CD4-positive, alpha-beta memory T cell (primary cell): ENCODE measurements at regions not wholly inside any gene's neighbourhood (a gene's known extent, or its start where the extent isn't known, plus 50 kb on each side); places are given as distances from the start of the nearest gene placed in this dataset.

Experiments
- CTCF ChIA-PET: fragments of 350-600 bp; sonication (Branson Sonifier 250); formaldehyde crosslinking; loops from one replicate; lab custom pipeline; 2021; ENCODE audit warnings: inconsistent platforms; ENCODE audit not compliant: partially characterized antibody; lab: Charles Lee
- POLR2A ChIA-PET: fragments of 350-600 bp; sonication (Branson Sonifier 250); formaldehyde crosslinking; loops from one replicate; lab custom pipeline; 2021; ENCODE audit not compliant: partially characterized antibody; lab: Charles Lee
- DNase-seq, 5 donors: peaks; one replicate each; pipeline versions ENCODE4 v3.0.0 to v3.0.0-alpha.2; 2020 to 2022; ENCODE audit warnings: mixed read lengths in 1 of 5
- H3K27ac ChIP-seq: one replicate; pipeline ENCODE4 v1.7.0; 2013; ENCODE audit warnings: low read depth, low read length
- H3K27me3 ChIP-seq: 2 replicates; pipeline ENCODE4 v1.7.0; 2013; ENCODE audit warnings: mild to moderate bottlenecking, low read length, moderate library complexity; ENCODE audit not compliant: insufficient read depth
- H3K36me3 ChIP-seq: 2 replicates; pipeline ENCODE4 v1.7.0; 2013; ENCODE audit warnings: mild to moderate bottlenecking, low read length, moderate library complexity; ENCODE audit not compliant: insufficient read depth
- H3K4me1 ChIP-seq: 2 replicates; pipeline ENCODE4 v1.7.0; 2013; ENCODE audit warnings: mild to moderate bottlenecking, low read length, moderate library complexity; ENCODE audit not compliant: insufficient read depth
- H3K4me3 ChIP-seq, 2 donors: one replicate each; pipeline ENCODE4 v1.7.0; 2013; ENCODE audit warnings: low read length in 2 of 2, mild to moderate bottlenecking in 1 of 2
- H3K9me3 ChIP-seq, 2 donors: one replicate each; pipeline ENCODE4 v1.7.0; 2013; ENCODE audit warnings: low read length in 2 of 2, control low read depth in 1 of 2; ENCODE audit not compliant: control insufficient read depth in 1 of 2
- H3K27ac Mint-ChIP-seq, 7 donors: one replicate each; pipeline ENCODE4 v1.8.0; 2020 to 2021; ENCODE audit warnings: mixed read lengths in 7 of 7, mild to moderate bottlenecking in 6 of 7, inconsistent platforms in 3 of 7, moderate library complexity in 3 of 7
- H3K27me3 Mint-ChIP-seq, 2 donors: one replicate each; pipeline ENCODE4 v1.8.0; 2020 to 2021; ENCODE audit warnings: mixed read lengths in 2 of 2
- H3K36me3 Mint-ChIP-seq, 2 donors: one replicate each; pipeline ENCODE4 v1.8.0; 2020 to 2021; ENCODE audit warnings: mixed read lengths in 2 of 2, inconsistent platforms in 1 of 2, mild to moderate bottlenecking in 1 of 2
- H3K4me1 Mint-ChIP-seq, 4 donors: one replicate each; pipeline ENCODE4 v1.8.0; 2020 to 2021; ENCODE audit warnings: mixed read lengths in 4 of 4, mild to moderate bottlenecking in 1 of 4
- H3K4me3 Mint-ChIP-seq, 8 donors: one replicate each; pipeline ENCODE4 v1.8.0; 2020 to 2021; ENCODE audit warnings: mixed read lengths in 8 of 8, mild to moderate bottlenecking in 7 of 8, moderate library complexity in 6 of 8, inconsistent platforms in 3 of 8
- H3K9me3 Mint-ChIP-seq, 8 donors: one replicate each; pipeline ENCODE4 v1.8.0; 2020 to 2021; ENCODE audit warnings: mixed read lengths in 8 of 8, mild to moderate bottlenecking in 5 of 8, inconsistent platforms in 3 of 8, moderate library complexity in 1 of 8
- intact Hi-C: fragments of 100-400 bp; cut with micrococcal nuclease; formaldehyde crosslinking; loops from one replicate; pipeline ENCODE4 v1.15.1; 2023

DNA sequence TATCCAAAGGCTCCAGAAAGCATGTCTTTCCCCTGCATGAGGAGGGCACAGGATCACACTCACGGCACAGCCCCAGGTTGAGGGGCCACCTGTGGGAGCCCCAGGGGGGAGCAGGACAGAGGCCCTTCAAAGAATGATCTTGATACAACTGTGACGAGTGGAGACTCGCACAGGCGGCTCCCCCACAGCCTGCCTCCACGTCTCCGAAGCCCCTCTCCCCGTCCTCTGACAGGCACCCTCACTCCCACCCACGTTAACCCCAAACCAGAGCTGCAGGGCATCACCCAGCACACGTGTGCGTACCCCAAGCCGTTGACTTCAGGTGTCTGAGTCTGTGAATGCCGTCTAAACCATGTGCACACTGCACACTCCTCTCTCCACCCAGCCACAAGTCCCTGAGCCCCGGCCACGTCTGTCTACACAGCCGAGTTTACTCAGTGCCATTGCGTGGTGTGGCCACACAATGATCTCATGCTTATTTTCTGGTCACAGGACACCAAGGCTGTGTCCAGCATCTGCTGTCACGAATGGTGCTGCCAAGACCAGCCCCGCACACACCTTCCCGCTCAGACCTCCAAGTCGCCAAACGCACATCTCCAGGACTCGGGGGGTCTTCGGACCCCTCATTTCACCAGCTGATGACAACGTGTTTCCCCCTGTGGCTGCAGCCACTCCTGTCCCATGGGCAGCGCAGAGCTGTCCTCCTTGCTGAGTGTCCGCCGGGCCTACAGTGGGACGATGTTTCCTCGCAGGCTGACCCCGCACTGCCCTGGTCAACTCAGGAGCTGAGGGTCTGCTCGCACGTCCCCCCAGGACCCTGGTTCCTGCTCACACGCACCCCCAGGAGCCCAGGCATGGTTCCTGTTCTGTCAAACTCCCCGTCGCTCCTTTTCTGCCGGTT lies 251.2 kb downstream of the BRD1 start:
- Histone ChIP-seq H3K27me3 (no peaks in the 10 kb centered on the region), H3K4me3 (no peak overlapping the region), H3K36me3 (no peaks in the 10 kb centered on the region), H3K9me3 (no peaks in the 10 kb centered on the region), H3K27ac (no peak overlapping the region), H3K4me1 (no peaks in the 10 kb centered on the region)
- no peak for DNase-seq
- Mint-ChIP-seq H3K36me3 (peaks cover 0 to 8% of the 10 kb centered on the region in 2 donors), H3K27ac (peak overlapping the region in 1 of 7 donors; percentile 42), H3K9me3 (peaks cover 0 to 11% (median 6%) of the 10 kb centered on the region in 8 donors), H3K4me3 (no peak overlapping the region), H3K27me3 (no peaks in the 10 kb centered on the region), H3K4me1 (peaks cover 0 to 4% (median 0%) of the 10 kb centered on the region in 4 donors)
- POLR2A ChIA-PET = no interaction called here
- CTCF ChIA-PET = interaction anchor here (1.5 kb wide), 1 partner anchor 9 kb away, joined by 3 read pairs; no protein-coding TSS in a partner anchor
- intact Hi-C loops = no loop called here

DNA sequence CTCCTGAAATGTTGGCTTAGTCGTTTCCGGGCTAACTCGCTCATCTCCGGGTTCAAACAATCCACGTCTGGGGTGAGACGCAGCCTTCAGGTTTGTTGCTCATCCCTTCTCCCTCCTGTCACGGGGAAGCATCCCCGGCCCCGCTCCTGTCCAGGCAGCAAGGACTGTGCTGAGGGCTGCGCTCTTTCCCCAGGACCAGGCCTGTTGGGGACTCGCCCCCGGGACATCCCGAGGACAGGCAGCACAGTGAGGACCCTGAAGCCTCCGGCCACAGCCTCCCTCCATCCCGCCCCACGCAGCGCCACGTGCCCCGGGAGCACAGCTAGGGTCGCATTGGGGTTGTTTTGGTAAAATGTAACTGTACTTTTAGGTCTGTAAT lies 252.0 kb downstream of the BRD1 start:
- no peaks in the 10 kb centered on the region for H3K36me3 ChIP-seq
- CTCF ChIA-PET = interaction anchor here (1.5 kb wide), 1 partner anchor 10 kb away, joined by 3 read pairs; no protein-coding TSS in a partner anchor
- no peak overlapping the region for H3K4me3 ChIP-seq
- H3K27ac ChIP-seq = no peak overlapping the region
- Mint-ChIP-seq H3K9me3 (peaks cover 0 to 11% (median 6%) of the 10 kb centered on the region in 8 donors), H3K27ac (no peak overlapping the region), H3K4me1 (peaks cover 0 to 4% (median 0%) of the 10 kb centered on the region in 4 donors), H3K27me3 (no peaks in the 10 kb centered on the region), H3K36me3 (peaks cover 0 to 8% of the 10 kb centered on the region in 2 donors), H3K4me3 (no peak overlapping the region)
- H3K9me3 ChIP-seq = no peaks in the 10 kb centered on the region
- POLR2A ChIA-PET = no interaction called here
- intact Hi-C loops = no loop called here
- no peak for DNase-seq
- H3K27me3 ChIP-seq = no peaks in the 10 kb centered on the region
- H3K4me1 ChIP-seq = no peaks in the 10 kb centered on the region

DNA sequence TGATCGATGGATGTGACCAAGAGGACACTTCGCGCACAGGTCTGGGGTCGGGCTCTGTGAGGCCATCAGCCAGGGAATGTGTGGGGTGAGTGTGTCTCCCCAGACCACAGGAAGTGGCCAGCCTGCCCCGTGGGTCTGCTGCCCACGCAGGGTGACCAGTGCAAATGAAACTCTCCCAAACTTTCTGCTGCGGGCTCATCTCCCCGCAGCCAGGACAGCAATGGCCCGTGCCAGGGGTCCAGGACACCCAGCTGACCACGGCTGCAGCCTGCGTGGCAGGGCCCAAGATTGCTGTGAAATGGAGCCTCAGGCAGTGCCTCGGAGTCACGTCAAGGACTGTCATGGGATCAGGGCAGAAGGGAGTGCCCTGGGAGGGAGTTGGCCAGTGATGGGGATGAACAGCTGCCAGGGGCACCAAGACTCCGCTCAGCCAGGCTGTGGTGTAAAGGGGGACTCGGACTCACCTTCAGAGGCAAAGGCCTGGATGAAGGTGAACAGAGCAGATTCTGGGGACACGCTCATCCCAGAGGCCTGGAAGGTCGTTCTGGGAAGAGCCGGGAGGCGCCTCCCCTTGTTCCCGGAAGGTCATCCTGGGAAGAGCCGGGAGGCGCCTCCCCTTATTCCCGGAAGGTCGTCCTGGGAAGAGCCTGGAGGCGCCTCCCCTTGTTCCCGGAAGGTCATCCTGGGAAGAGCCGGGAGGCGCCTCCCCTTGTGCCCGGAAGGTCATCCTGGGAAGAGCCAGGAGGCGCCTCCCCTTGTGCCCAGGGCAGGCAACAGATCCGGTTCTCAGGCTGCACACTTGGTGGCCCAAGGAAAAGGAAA lies 252.6 kb downstream of the BRD1 start:
- no peaks in the 10 kb centered on the region for H3K27me3 ChIP-seq
- H3K36me3 Mint-ChIP-seq = peaks cover 0 to 8% of the 10 kb centered on the region in 2 donors
- ChIA-PET POLR2A (no interaction called here), CTCF (no interaction called here)
- H3K27ac ChIP-seq = no peak overlapping the region
- H3K36me3 ChIP-seq = no peaks in the 10 kb centered on the region
- peaks cover 0 to 11% (median 6%) of the 10 kb centered on the region in 8 donors for H3K9me3 Mint-ChIP-seq
- no peaks in the 10 kb centered on the region for H3K27me3 Mint-ChIP-seq
- no peaks in the 10 kb centered on the region for H3K4me1 ChIP-seq
- H3K4me3 ChIP-seq = no peak overlapping the region
- intact Hi-C loops = no loop called here
- H3K4me1 Mint-ChIP-seq = peaks cover 0 to 4% (median 0%) of the 10 kb centered on the region in 4 donors
- no peak overlapping the region for H3K4me3 Mint-ChIP-seq
- H3K27ac Mint-ChIP-seq = no peak overlapping the region
- no peaks in the 10 kb centered on the region for H3K9me3 ChIP-seq
- no peak for DNase-seq

DNA sequence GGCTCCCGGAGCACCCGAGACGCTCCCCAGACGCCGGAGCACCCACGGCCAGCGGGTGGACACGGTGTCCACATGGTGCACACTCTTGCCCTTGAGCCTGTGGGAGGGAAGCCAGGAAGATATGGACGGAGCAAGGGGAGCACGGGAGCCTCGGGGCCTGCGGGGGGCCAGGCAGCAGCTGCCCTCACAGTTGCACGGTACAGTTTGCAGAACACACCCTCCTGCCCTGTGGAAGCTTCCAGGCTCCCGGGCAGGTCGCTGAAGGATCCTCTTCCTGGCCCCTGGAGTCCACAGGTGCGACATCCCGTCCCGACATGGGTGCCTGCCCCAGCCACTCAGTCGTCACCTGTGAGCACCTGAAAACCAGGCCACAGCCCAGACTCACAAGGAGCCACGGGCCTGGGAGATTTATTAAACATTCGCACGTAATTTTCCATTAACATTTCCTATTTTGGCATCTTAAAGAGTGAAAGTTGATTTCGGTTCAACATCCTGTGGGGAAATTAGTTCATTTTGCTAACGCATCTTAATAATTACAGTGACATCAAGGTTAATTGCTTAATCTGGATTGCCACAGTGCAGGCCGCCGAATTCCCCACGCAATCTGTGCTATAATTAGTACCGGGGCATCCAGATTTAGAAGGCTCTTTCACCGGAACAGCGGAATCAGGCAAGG lies 253.3 kb downstream of the BRD1 start:
- H3K4me1 Mint-ChIP-seq = peaks cover 0 to 4% (median 0%) of the 10 kb centered on the region in 4 donors
- ChIA-PET POLR2A (no interaction called here), CTCF (no interaction called here)
- H3K36me3 Mint-ChIP-seq = peaks cover 0 to 7% of the 10 kb centered on the region in 2 donors
- H3K27ac Mint-ChIP-seq = no peak overlapping the region
- no peaks in the 10 kb centered on the region for H3K36me3 ChIP-seq
- no peak overlapping the region for H3K4me3 ChIP-seq
- no peaks in the 10 kb centered on the region for H3K27me3 Mint-ChIP-seq
- H3K4me3 Mint-ChIP-seq = no peak overlapping the region
- H3K4me1 ChIP-seq = no peaks in the 10 kb centered on the region
- intact Hi-C loops = no loop called here
- no peaks in the 10 kb centered on the region for H3K27me3 ChIP-seq
- no peak overlapping the region for H3K27ac ChIP-seq
- H3K9me3 Mint-ChIP-seq = peaks cover 0 to 9% (median 5%) of the 10 kb centered on the region in 8 donors
- no peak for DNase-seq
- H3K9me3 ChIP-seq = no peaks in the 10 kb centered on the region

DNA sequence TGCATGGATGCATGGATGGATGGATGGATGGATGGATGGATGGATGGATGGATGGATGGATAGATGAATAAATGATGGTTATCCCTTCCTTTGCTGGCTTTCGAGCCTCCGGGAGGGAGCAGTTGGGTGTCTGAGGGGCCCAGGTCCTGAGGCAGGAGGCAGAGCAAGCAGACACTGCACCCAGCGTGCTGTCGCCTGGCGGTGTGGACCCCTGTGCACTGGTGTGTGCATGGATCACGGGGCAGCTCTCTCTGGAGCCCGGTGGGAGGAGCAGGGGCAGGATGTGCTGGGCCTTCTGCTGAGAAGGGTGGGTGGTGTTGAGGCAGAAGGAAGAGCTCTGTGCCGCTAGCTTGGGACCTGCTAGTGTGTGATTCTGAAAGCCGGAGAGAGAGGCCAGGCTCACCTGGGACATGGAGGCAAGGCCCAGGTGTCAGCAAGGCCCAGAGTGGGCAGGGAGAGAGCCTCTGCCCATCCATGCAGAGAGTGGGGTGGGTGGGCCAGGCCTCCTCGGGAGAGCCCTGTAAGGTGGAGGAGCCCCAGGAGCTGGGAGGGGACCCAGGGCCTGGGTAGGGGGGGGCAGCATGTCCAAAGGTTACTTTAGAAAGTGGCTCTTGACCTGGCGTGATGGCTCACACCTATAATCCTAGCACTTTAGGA lies 254.4 kb downstream of the BRD1 start:
- H3K9me3 ChIP-seq = no peaks in the 10 kb centered on the region
- Mint-ChIP-seq H3K4me1 (peaks cover 0 to 3% (median 0%) of the 10 kb centered on the region in 4 donors), H3K27me3 (no peaks in the 10 kb centered on the region), H3K27ac (no peak overlapping the region), H3K4me3 (no peak overlapping the region), H3K9me3 (no peaks in the 10 kb centered on the region), H3K36me3 (no peaks in the 10 kb centered on the region)
- CTCF ChIA-PET = no interaction called here
- H3K27ac ChIP-seq = no peak overlapping the region
- no peaks in the 10 kb centered on the region for H3K27me3 ChIP-seq
- no peak overlapping the region for H3K4me3 ChIP-seq
- POLR2A ChIA-PET = no interaction called here
- no peaks in the 10 kb centered on the region for H3K4me1 ChIP-seq
- DNase-seq = no peak
- no peaks in the 10 kb centered on the region for H3K36me3 ChIP-seq
- intact Hi-C loops = no loop called here

DNA sequence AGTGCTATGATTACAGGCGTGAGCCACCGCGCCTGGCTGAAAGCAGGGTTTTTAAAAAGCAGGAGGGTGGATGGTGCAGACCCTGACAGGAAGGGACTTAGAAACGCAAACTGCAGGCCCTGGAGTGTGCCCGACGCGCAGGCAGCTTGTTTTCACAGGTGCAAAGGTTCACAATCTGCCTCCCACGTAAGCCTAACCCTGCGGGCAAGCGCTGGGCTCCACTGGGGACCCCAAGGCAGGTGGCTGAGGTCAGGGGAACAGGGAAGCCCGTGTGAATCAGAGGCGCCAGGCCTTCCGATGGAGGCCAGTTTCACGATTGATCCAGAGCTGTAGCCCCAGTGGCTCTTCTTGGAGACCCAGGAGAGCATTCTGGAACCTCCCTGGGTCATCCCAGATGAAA lies 256.3 kb downstream of the BRD1 start:
- H3K27ac ChIP-seq = no peak overlapping the region
- H3K27ac Mint-ChIP-seq = no peak overlapping the region
- no peaks in the 10 kb centered on the region for H3K4me1 ChIP-seq
- intact Hi-C loops = no loop called here
- H3K9me3 ChIP-seq = no peaks in the 10 kb centered on the region
- H3K36me3 Mint-ChIP-seq = no peaks in the 10 kb centered on the region
- CTCF ChIA-PET = no interaction called here
- no peaks in the 10 kb centered on the region for H3K36me3 ChIP-seq
- DNase-seq = no peak
- peaks cover 0 to 3% (median 0%) of the 10 kb centered on the region in 4 donors for H3K4me1 Mint-ChIP-seq
- H3K4me3 Mint-ChIP-seq = no peak overlapping the region
- H3K27me3 ChIP-seq = no peaks in the 10 kb centered on the region
- H3K27me3 Mint-ChIP-seq = no peaks in the 10 kb centered on the region
- no peak overlapping the region for H3K4me3 ChIP-seq
- no peaks in the 10 kb centered on the region for H3K9me3 Mint-ChIP-seq
- POLR2A ChIA-PET = no interaction called here
